ENCODE measurements at regions not wholly inside any gene's neighbourhood (a gene's known extent, or its start where the extent isn't known, plus 50 kb on each side); places are given as distances from the start of the nearest gene placed in this dataset.

- intact Hi-C loops (cut with micrococcal nuclease) = no loop called here
- no peaks in the 10 kb centered on the region for H3K4me1 ChIP-seq
- H3K4me3 ChIP-seq = no peak overlapping the region
Measured at GRCh38 chr7:16123117-16123770, 298.1 kb downstream of the CRPPA start.

GRCh38 chr7:16121876-16122390, 299.4 kb downstream of the CRPPA start:
- intact Hi-C loops (cut with micrococcal nuclease) = no loop called here
- no peak overlapping the region for H3K27ac ChIP-seq (replicated peaks)
- TF ChIP-seq CTCF (IDR thresholded peaks at IDR 0.05; ENCODE audit: borderline replicate concordance) = no peak
- H3K27me3 ChIP-seq (ENCODE audit: low read depth) = no peaks in the 10 kb centered on the region
- H3K4me1 ChIP-seq = no peaks in the 10 kb centered on the region
- no peak overlapping the region for H3K4me3 ChIP-seq
- H3K36me3 ChIP-seq = peaks cover 4% of the 10 kb centered on the region
- DNase-seq = no peak
- H3K9me3 ChIP-seq (replicated peaks) = peaks cover 10% of the 10 kb centered on the region

More at GRCh38 chr7:16123117-16123770, 298.1 kb downstream of the CRPPA start:
- H3K27ac ChIP-seq (replicated peaks) = no peak overlapping the region
- no peak for DNase-seq
- TF ChIP-seq CTCF (IDR thresholded peaks at IDR 0.05; ENCODE audit: borderline replicate concordance) = no peak
- H3K36me3 ChIP-seq = peaks cover 4% of the 10 kb centered on the region
- H3K9me3 ChIP-seq (replicated peaks) = peaks cover 21% of the 10 kb centered on the region
- H3K27me3 ChIP-seq (ENCODE audit: low read depth) = no peaks in the 10 kb centered on the region

- intact Hi-C loops (cut with micrococcal nuclease) = loop anchor here (10.0 kb wide), 1 partner anchor 449 kb away; no protein-coding TSS in a partner anchor
- Histone ChIP-seq H3K27ac (replicated peaks) (no peak overlapping the region), H3K36me3 (peaks cover 4% of the 10 kb centered on the region), H3K4me1 (no peaks in the 10 kb centered on the region), H3K9me3 (replicated peaks) (peaks cover 36% of the 10 kb centered on the region), H3K27me3 (ENCODE audit: low read depth) (no peaks in the 10 kb centered on the region), H3K4me3 (no peak overlapping the region)
- TF ChIP-seq CTCF (IDR thresholded peaks at IDR 0.05; ENCODE audit: borderline replicate concordance) = no peak
- DNase-seq = no peak
Measured at GRCh38 chr7:16115374-16115773, 306.0 kb downstream of the CRPPA start.

GRCh38 chr7:16114633-16115032, 306.7 kb downstream of the CRPPA start:
- H3K27ac ChIP-seq (replicated peaks) = no peak overlapping the region
- intact Hi-C loops (cut with micrococcal nuclease) = loop anchor here (10.0 kb wide), 1 partner anchor 450 kb away; no protein-coding TSS in a partner anchor
- DNase-seq = no peak
- H3K36me3 ChIP-seq = peaks cover 4% of the 10 kb centered on the region
- H3K27me3 ChIP-seq (ENCODE audit: low read depth) = no peaks in the 10 kb centered on the region
- no peaks in the 10 kb centered on the region for H3K4me1 ChIP-seq
- H3K4me3 ChIP-seq = no peak overlapping the region
- TF ChIP-seq CTCF (IDR thresholded peaks at IDR 0.05; ENCODE audit: borderline replicate concordance) = peak; percentile 62
- peaks cover 42% of the 10 kb centered on the region for H3K9me3 ChIP-seq (replicated peaks)

GRCh38 chr7:16114071-16114470, 307.3 kb downstream of the CRPPA start:
- intact Hi-C loops (cut with micrococcal nuclease) = loop anchor here (10.0 kb wide), 1 partner anchor 451 kb away; no protein-coding TSS in a partner anchor

More at GRCh38 chr7:16114071-16114470, 307.3 kb downstream of the CRPPA start:
- peaks cover 2% of the 10 kb centered on the region for H3K36me3 ChIP-seq
- no peak overlapping the region for H3K27ac ChIP-seq (replicated peaks)
- peaks cover 45% of the 10 kb centered on the region for H3K9me3 ChIP-seq (replicated peaks)
- DNase-seq = no peak
- H3K27me3 ChIP-seq (ENCODE audit: low read depth) = no peaks in the 10 kb centered on the region
- no peak overlapping the region for H3K4me3 ChIP-seq
- H3K4me1 ChIP-seq = no peaks in the 10 kb centered on the region
- no peak for TF ChIP-seq CTCF (IDR thresholded peaks at IDR 0.05; ENCODE audit: borderline replicate concordance)
